NCI-H146 treated with DMSO at 0.1 percent for 48 hours (cell line): ENCODE measurements at regions not wholly inside any gene's neighbourhood (a gene's known extent, or its start where the extent isn't known, plus 50 kb on each side); places are given as distances from the start of the nearest gene placed in this dataset.

ENCODE experiments used
- DNase-seq: peaks from one replicate; lab custom pipeline; 2025; ENCODE audit not compliant: unreplicated experiment; lab: John Stamatoyannopoulos, UW

- no peak for DNase-seq
These were observed 192.0 kb upstream of the GATB start for GRCh38 chr4:151952711-151953254.

DNA sequence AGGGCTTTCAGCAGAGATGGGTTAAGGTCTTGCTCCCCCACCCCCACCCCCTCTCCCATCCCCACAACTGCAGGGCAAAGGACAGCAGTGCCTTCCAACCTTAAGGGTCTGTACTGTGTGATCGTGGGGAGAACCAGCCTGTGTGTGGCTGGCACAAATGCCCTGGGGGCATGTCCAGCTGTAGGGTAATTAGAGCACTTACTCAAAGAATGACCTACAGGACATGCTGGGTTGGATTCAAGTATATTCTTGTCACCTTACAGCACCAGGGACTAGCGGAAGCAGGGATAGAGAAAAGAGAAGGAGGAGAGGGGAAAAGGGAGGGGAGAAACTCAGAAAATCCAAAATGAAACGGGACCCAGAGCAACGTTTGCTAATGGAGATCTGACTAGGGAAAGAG, 191.3 kb upstream of the GATB start:
- DNase-seq: peak; percentile 68

DNA sequence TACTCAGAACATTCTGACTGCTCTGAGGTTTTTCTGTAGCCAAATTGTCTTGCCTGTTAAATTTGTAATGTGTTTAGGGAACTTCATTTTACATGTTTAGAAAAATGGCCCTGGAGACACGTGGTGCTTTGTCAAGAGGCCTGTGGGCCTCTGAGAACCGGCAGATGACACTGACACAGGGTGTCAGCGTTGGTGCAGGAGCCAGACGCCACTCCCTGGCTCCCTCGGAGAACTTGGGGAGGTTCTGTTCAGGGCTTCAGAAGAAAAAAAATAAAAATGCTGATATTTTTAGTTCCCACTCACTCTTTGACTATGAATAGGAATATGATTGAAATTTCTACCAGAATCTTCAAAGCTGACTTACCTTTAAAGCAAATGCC, 190.9 kb upstream of the GATB start:
- no peak for DNase-seq

DNA sequence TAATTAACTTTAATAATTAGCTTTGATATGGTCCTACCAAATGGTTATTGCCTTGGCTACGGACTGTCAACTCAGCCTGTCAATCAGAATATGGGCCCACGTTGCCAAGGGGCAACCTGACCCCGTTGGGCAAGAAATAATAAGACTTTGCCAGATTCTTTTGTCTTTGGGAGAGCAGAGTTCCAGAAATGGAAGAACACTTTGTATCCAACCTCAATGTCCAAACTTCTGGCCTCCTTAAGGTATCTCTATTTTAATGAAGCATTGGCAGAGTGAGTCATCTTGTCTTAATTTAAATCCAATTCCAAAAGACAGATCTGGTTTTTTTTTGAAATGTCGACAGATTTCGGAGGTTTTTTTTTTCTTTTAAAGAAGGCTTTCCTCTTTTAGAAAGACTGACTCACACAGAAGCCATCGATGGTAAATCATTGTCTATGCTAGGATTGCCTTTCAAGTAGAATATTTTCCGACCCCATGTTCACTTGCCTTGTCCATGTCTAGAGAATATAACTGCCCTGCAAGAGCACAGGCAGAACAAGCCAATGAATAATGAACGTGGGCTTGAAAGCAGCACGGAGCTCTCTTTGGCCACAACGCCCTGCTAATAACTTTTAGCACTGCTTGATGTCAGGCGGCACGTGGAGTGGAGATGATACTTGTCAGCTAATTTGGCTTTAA, 190.3 kb upstream of the GATB start:
- DNase-seq: no peak

GRCh38 chr4:151948351-151949016, 187.7 kb upstream of the GATB start:
- no peak for DNase-seq

DNA sequence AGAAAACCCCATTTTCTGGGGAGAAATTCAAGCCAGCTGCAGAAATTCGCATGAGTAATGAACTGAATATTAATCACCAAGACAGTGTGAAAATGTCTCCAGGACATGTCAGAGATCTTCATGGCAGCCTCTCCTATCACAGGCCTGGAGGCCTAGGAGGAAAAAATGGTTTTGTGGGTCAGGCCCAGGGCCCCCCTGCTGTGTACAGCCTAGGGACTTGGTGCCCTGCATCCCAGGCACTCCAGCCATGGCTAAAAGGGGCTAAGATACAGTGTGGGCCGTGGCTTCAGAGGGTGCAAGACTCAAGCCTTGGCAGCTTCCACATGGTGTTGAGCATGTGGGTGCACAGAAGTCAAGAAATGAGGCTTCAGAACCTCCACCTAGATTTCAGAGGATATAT, 185.9 kb upstream of the GATB start:
- no peak for DNase-seq

DNA sequence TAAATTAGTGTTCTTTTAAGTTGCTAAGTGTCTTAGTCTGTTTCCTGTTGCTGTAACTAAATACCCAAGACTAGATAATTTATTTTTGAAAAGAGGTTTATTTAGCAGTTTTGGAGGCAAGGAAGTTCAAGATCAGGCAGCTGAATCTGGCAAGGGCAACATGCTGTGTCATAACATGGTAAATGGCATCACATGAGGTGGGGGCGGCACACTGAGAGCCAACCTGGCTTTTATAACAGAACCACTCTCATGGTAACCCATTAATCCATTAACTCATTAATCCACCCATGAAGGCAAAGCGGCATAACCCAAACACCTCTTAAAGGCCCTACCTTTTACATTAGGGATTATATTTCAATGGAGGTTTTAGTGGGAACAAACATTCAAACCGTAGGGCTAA, 182.2 kb upstream of the GATB start:
- DNase-seq: no peak

DNA sequence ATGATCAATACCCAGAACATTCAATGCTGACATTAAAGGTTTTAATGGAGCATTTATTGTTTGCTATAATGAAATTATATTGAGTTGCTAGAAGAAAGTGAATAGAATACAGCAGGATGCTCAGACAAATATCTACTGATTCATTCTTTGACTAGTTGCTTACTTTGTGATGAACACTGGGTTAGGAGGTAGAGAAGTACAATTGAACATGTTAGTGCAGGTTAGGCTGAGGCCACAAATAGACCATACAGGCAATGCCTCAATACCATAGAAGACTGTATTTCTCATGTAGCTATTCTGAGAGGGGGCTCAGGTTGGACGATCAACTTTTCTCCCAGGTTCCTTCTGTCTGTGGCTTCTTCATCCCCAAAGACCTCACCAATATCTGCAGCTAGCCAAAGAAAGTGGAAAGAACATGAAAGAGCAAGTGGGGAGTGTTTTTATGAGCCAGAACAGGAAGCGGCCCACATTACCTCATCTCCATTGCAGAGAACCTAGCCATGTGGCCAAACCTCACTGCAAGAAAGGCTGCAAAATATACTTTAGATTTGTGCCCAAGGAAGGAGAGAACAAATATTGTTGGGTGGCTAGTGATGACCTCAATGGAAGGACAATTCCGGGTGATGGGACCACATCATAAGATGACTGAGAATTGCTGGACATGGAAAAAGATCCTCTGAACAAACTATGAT, 180.3 kb upstream of the GATB start:
- DNase-seq: no peak

DNA sequence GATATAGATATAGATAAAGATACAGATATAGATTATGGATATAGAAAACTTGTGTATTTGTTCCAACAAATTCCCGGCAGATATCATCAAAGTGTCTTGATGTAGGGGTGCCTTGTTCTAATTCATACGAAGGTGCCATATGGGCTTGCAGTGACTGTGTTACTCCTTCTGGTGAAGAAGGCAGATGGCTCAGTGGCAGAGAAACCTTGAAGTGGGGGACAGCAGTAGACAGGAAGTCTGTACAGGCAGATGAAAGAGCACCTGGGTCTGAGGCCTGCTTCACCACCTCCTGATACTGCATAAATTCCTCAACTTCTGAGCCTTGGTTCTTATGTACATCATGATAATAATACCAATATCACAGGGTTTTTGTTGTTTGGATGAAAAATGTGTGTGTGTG, 179.5 kb upstream of the GATB start:
- no peak for DNase-seq

DNA sequence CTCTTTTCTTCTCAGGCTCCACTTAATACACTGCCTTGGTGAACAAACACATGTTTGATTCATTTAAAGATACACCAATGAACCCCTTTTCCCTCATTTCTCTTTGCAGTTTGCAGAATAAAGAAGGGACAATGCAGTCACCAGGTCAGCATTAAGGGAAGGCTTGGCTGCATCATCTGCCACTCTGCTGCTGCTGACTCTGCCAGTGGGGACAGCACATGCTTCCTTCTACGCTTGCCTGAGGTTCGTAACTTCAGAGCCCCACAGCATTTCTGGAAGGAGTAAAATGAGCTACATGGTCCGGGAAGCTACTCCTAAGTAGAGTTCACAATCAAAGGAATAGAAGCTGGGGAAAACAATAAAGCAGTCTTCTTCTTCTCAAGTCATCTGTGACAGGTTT, 178.9 kb upstream of the GATB start:
- DNase-seq: no peak

- DNase-seq: no peak
These were observed 174.6 kb upstream of the GATB start for GRCh38 chr4:151935411-151935810.

GRCh38 chr4:151934766-151935165, 174.0 kb upstream of the GATB start:
- no peak for DNase-seq

GRCh38 chr4:151933122-151933827, 172.5 kb upstream of the GATB start:
- DNase-seq: no peak

DNA sequence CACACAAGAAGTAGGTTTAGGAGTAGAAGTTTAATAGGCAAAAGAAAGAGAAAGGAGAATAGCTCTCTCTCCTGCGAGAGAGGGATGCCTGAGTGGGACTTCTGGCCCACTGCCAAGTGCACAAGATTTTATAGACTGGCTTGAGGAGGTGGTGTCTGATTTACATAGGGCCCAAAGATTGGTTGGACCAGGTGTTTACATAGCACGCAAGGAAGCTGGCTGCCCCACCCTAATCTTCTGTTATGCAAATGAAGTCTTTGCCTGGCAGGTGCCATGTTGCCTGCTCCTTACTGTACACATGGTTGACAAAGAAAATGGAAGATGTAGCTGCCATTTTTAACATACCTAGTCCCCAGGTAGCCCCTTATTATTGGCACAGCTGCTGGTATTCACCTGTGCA, 170.8 kb upstream of the GATB start:
- peak; percentile 89 for DNase-seq

GRCh38 chr4:151930372-151930771, 169.6 kb upstream of the GATB start:
- no peak for DNase-seq

DNA sequence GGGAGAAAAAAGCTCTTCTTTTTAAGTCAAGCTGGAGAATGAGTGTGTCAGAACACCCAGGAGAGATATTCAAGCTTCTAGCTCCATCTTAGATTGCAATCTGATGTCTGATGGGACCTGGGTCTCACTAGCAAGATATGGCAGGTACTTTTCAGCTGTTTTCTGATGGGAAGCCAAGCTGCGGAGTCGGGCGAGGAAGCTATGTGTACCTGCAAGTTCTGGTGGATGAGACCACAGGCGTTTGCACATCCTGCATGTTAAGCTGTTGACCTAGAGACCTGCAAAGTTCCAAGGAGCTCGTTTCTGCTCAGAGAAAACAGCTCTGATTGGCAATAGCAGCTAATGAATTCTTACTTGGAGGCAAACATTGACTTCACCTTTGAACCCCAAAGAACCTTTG, 167.3 kb upstream of the GATB start:
- no peak for DNase-seq

GRCh38 chr4:151922811-151923210, 162.0 kb upstream of the GATB start:
- DNase-seq: no peak

GRCh38 chr4:151922306-151922705, 161.5 kb upstream of the GATB start:
- DNase-seq: no peak

- DNase-seq: no peak
These were observed 161.0 kb upstream of the GATB start for GRCh38 chr4:151921811-151922210.

DNA sequence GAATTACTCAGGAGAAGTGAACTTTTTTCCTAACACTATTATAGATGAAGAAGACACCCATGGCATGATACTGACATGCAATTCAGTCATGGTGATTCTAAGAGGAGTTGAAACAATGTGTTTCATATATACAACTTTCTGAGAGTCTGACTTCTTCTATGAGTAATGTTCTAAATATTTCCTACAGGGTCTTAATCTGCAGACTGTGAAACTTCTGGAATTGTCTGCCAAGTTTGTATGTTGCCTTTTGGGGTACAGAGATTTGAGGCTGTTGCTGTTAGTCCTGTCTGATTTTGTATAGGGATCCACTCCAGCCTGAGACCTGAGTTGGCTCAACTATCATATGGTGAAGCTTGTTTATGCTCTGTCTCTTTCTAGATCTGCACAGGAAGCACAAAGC, 160.6 kb upstream of the GATB start:
- no peak for DNase-seq

DNA sequence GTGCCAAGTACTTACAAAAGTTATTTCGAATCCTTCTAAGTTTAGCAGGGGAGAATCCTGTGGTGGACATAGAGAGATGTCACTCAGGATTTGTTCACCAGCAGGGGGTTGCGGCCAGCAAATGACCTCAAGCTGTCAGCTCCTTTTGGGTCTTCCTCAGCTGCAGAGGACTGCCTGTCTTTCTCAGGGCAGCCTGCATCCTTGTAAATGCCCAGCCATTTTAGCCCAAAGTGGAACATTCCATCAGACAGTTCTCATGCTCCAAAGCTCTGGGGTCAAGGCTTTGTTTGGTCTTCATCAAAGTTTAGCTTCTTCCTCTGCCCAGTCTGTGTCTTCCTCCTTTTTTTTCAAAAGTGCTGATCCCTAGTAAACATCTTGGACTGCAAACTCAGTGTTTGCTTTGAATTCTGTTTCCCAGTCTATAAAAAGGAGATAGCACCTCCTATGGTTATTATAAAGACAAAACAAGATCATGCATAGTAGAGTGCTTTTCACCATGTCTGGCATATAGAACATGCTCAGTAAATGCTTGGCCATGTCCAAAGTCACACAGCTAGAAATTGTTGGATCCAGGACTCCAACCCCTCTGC, 156.4 kb upstream of the GATB start:
- DNase-seq: no peak
